H1 (cell line): ENCODE measurements at regions not wholly inside any gene's neighbourhood (a gene's known extent, or its start where the extent isn't known, plus 50 kb on each side); places are given as distances from the start of the nearest gene placed in this dataset.

Experiments used
- CTCF ChIA-PET: fragments of 300-600 bp; sonication (Branson Sonifier 250); formaldehyde crosslinking; loops from one replicate; lab custom pipeline; 2021; ENCODE audit not compliant: partially characterized antibody; lab: Charles Lee
- POLR2A ChIA-PET: fragments of 300-600 bp; sonication (Branson Sonifier 250); formaldehyde crosslinking; loops from one replicate; lab custom pipeline; 2021; ENCODE audit warnings: inconsistent platforms; ENCODE audit not compliant: partially characterized antibody; lab: Charles Lee
- DNase-seq, 2 experiments: peaks; one replicate each; pipeline versions ENCODE4 v3.0.0 to v3.0.0-alpha.2; 2010 to 2022; ENCODE audit warnings: low spot score in 2 of 2, low read depth in 1 of 2, mixed read lengths in 1 of 2
- FAIRE-seq: peaks from 2 replicates; lab custom pipeline; 2011; peaks lifted over from hg19 to GRCh38; lab: Jason Lieb, UNC
- H2AFZ ChIP-seq: 2 replicates; pipeline ENCODE4 v1.8.1; 2012; ENCODE audit warnings: low read length, inconsistent platforms
- H2AK5ac ChIP-seq: 2 replicates; pipeline ENCODE4 v1.6.1; 2013; ENCODE audit warnings: low read depth, low read length
- H2BK120ac ChIP-seq: replicated peaks from 2 replicates; pipeline ENCODE3; 2013; ENCODE audit warnings: low read depth, low read length, inconsistent platforms
- H2BK12ac ChIP-seq: 2 replicates; pipeline ENCODE4 v1.6.1; 2013; ENCODE audit warnings: low read depth, low read length
- H2BK15ac ChIP-seq: 2 replicates; pipeline ENCODE4 v1.6.1; 2013; ENCODE audit warnings: low read length
- H2BK20ac ChIP-seq: 2 replicates; pipeline ENCODE4 v1.6.1; 2013; ENCODE audit warnings: low read length
- H2BK5ac ChIP-seq: 2 replicates; pipeline ENCODE4 v1.6.1; 2013; ENCODE audit warnings: low read depth, low read length
- H3K14ac ChIP-seq: 2 replicates; pipeline ENCODE4 v1.6.1; 2013; ENCODE audit warnings: inconsistent platforms; ENCODE audit not compliant: insufficient read length
- H3K18ac ChIP-seq: 2 replicates; pipeline ENCODE4 v1.6.1; 2013; ENCODE audit warnings: low read length; ENCODE audit errors: extremely low read depth
- H3K23ac ChIP-seq: 2 replicates; pipeline ENCODE4 v1.6.1; 2013; ENCODE audit warnings: inconsistent platforms; ENCODE audit not compliant: insufficient read length
- H3K23me2 ChIP-seq: 2 replicates; pipeline ENCODE4 v1.6.1; 2013; ENCODE audit warnings: low read depth, low read length
- H3K27ac ChIP-seq: 2 replicates; pipeline ENCODE4 v1.6.1; 2011; ENCODE audit warnings: low read depth, low read length, inconsistent platforms
- H3K27me3 ChIP-seq, 4 experiments: replicated peaks in 1 of 4; 1 replicate in 1 of 4; 2 replicates in 3 of 4; pipeline versions ENCODE4 v1.6.1 to v1.8.1; 2011 to 2013; ENCODE audit warnings: low read length in 3 of 4, mild to moderate bottlenecking in 3 of 4, inconsistent platforms in 2 of 4, mixed read lengths in 2 of 4, moderate library complexity in 1 of 4; ENCODE audit not compliant: control insufficient read depth in 3 of 4, insufficient read depth in 3 of 4; ENCODE audit errors: extremely low read depth in 1 of 4
- H3K36me3 ChIP-seq, 4 experiments: 2 replicates each; pipeline versions ENCODE4 v1.6.1 to v1.8.1; 2011 to 2013; ENCODE audit warnings: mild to moderate bottlenecking in 4 of 4, low read length in 3 of 4, moderate library complexity in 2 of 4, control low read depth in 1 of 4, inconsistent platforms in 1 of 4; ENCODE audit not compliant: insufficient read depth in 4 of 4, control insufficient read depth in 2 of 4
- H3K4ac ChIP-seq: replicated peaks from 2 replicates; pipeline ENCODE3; 2013; ENCODE audit warnings: low read length, low read depth, mixed read lengths, inconsistent platforms; ENCODE audit not compliant: insufficient read length
- H3K4me1 ChIP-seq, 4 experiments: replicated peaks in 1 of 4; 1 replicate in 1 of 4; 2 replicates in 3 of 4; pipeline versions ENCODE4 v1.6.1 to v1.8.1; 2011 to 2013; ENCODE audit warnings: low read length in 3 of 4, inconsistent platforms in 2 of 4, mixed read lengths in 1 of 4; ENCODE audit not compliant: insufficient read depth in 4 of 4, control insufficient read depth in 3 of 4
- H3K4me2 ChIP-seq, 2 experiments: 2 replicates each; pipeline versions ENCODE4 v1.6.1 to v1.8.1; 2011 to 2013; ENCODE audit warnings: low read depth in 2 of 2, low read length in 2 of 2, control low read depth in 1 of 2, inconsistent platforms in 1 of 2, mild to moderate bottlenecking in 1 of 2; ENCODE audit not compliant: insufficient read depth in 1 of 2
- H3K4me3 ChIP-seq, 4 experiments: fragments of 200-600, 300-600 bp in 1 of 4; sonication (generic), shearing (Covaris generic), sonication (Bioruptor Twin) in 1 of 4; 2 replicates each; pipeline versions ENCODE4 v1.5.1 to v1.8.1; 2011 to 2016; ENCODE audit warnings: low read length in 4 of 4, low read depth in 3 of 4, control low read depth in 2 of 4, inconsistent platforms in 2 of 4, mild to moderate bottlenecking in 2 of 4, mixed read lengths in 1 of 4, moderate library complexity in 1 of 4; ENCODE audit not compliant: insufficient read depth in 2 of 4; ENCODE audit errors: extremely low read depth in 1 of 4
- H3K56ac ChIP-seq: replicated peaks from 2 replicates; pipeline ENCODE3; 2013; ENCODE audit warnings: low read depth, mild to moderate bottlenecking, mixed read lengths, low read length, inconsistent platforms; ENCODE audit not compliant: insufficient read length
- H3K79me1 ChIP-seq: 2 replicates; pipeline ENCODE4 v1.6.1; 2013; ENCODE audit warnings: low read depth, low read length, control low read depth
- H3K79me2 ChIP-seq, 2 experiments: 2 replicates each; pipeline versions ENCODE4 v1.6.1 to v1.8.1; 2012 to 2013; ENCODE audit warnings: low read length in 2 of 2, mild to moderate bottlenecking in 2 of 2, inconsistent platforms in 1 of 2; ENCODE audit not compliant: insufficient read depth in 2 of 2, control insufficient read depth in 1 of 2
- H3K9ac ChIP-seq, 4 experiments: replicated peaks in 1 of 4; 1 replicate in 1 of 4; 2 replicates in 3 of 4; pipeline versions ENCODE4 v1.6.1 to v1.8.1; 2011 to 2013; ENCODE audit warnings: low read depth in 3 of 4, low read length in 3 of 4, control low read depth in 2 of 4, mild to moderate bottlenecking in 2 of 4, moderate library complexity in 2 of 4, inconsistent platforms in 1 of 4; ENCODE audit errors: extremely low read depth in 1 of 4
- H3K9me3 ChIP-seq, 2 experiments: 2 replicates each; pipeline versions ENCODE4 v1.6.1 to v1.8.1; 2012 to 2013; ENCODE audit warnings: mild to moderate bottlenecking in 2 of 2, moderate library complexity in 2 of 2, control low read depth in 1 of 2, inconsistent platforms in 1 of 2, low read depth in 1 of 2, low read length in 1 of 2, mixed read lengths in 1 of 2; ENCODE audit not compliant: insufficient read depth in 2 of 2
- H4K20me1 ChIP-seq, 2 experiments: replicated peaks in 1 of 2; 2 replicates each; pipeline versions ENCODE3 to v1.8.1; 2011 to 2013; ENCODE audit warnings: inconsistent platforms in 2 of 2, low read length in 2 of 2, mild to moderate bottlenecking in 1 of 2; ENCODE audit not compliant: insufficient read depth in 2 of 2, control insufficient read depth in 1 of 2
- H4K5ac ChIP-seq: 2 replicates; pipeline ENCODE4 v1.6.1; 2013; ENCODE audit warnings: low read length, low read depth, mixed read lengths, inconsistent platforms; ENCODE audit not compliant: insufficient read length
- H4K8ac ChIP-seq: 2 replicates; pipeline ENCODE4 v1.8.0; 2013; ENCODE audit warnings: mild to moderate bottlenecking, moderate library complexity, low read length, inconsistent platforms; ENCODE audit not compliant: insufficient read depth; ENCODE audit errors: extremely low read depth
- H4K91ac ChIP-seq: replicated peaks from 2 replicates; pipeline ENCODE3; 2013; ENCODE audit warnings: low read length, mixed read lengths, inconsistent platforms; ENCODE audit not compliant: insufficient read length
- CEBPB ChIP-seq: IDR thresholded peaks from 2 replicates; pipeline ENCODE4 v1.6.1; 2012; ENCODE audit warnings: low read depth, low read length
- MAX ChIP-seq: IDR thresholded peaks from 2 replicates; pipeline ENCODE4 v1.6.1; 2012; ENCODE audit warnings: inconsistent platforms
- SAP30 ChIP-seq: fragments of 300-600 bp; sonication (generic); IDR thresholded peaks from 2 replicates; pipeline ENCODE4 v1.7.1; 2012; ENCODE audit warnings: low read length, moderate library complexity, mild to moderate bottlenecking, inconsistent platforms; ENCODE audit not compliant: insufficient read depth, insufficient replicate concordance
- WGBS, 2 experiments: shearing (Covaris generic) in 1 of 2; methylation state at CpG; one replicate each; pipeline versions ENCODE4 v1.1.6 to v1.1.7; 2013 to 2015; ENCODE audit warnings: low lambda C conversion rate in 2 of 2, mixed read lengths in 2 of 2, inconsistent platforms in 1 of 2, low coverage in 1 of 2, missing lambda C conversion rate in 1 of 2; ENCODE audit not compliant: insufficient replicate concordance in 2 of 2, insufficient coverage in 1 of 2, insufficient read length in 1 of 2; ENCODE audit errors: extremely low coverage in 1 of 2, missing lambda C conversion rate in 1 of 2; 5-methylcytosine and 5-hydroxymethylcytosine counted together

- no peaks in the 10 kb centered on the region; a peak in 1 of 8 replicates for H3K36me3 ChIP-seq
- H4K8ac ChIP-seq, result no peak overlapping the region
- H3K4me1 ChIP-seq, result peaks cover 0 to 14% (median 5%) of the 10 kb centered on the region in 4 experiments; a peak in 4 of 7 replicates
- H3K56ac ChIP-seq, result no peak overlapping the region
- no peaks in the 10 kb centered on the region for H3K23me2 ChIP-seq
- WGBS, 2 experiments, result 88% methylated on average over 3 of the region's 3 CpGs; no CpG with 5 or more reads in 1 of the 2 experiments
- peak overlapping the region in 1 of 2 experiments; percentile 37; a peak in 3 of 4 replicates for H3K4me2 ChIP-seq
- no peak overlapping the region for H3K27ac ChIP-seq
- H3K4me3 ChIP-seq, result no peak overlapping the region
- no peak overlapping the region for H3K9ac ChIP-seq
- no peaks in the 10 kb centered on the region for H3K9me3 ChIP-seq
- H4K5ac ChIP-seq, result no peak overlapping the region
- H3K79me1 ChIP-seq, result no peaks in the 10 kb centered on the region
- no peaks in the 10 kb centered on the region for H3K27me3 ChIP-seq
- FAIRE-seq (no peak), DNase-seq (no peak)
- 0 out of 2 replicates have a peak overlapping the region, but pooled peaks have one; percentile 63 for H2BK15ac ChIP-seq
- H2AK5ac ChIP-seq, result no peak overlapping the region
- H2BK5ac ChIP-seq, result no peak overlapping the region
- no peak overlapping the region for H4K91ac ChIP-seq
- H3K14ac ChIP-seq, result no peak overlapping the region
- CTCF ChIA-PET, result no interaction called here
- H4K20me1 ChIP-seq, result no peaks in the 10 kb centered on the region
- TF ChIP-seq CEBPB (peak; percentile 67; the same call in 1 of the 2 replicates), MAX (no peak), SAP30 (no peak)
- TF ChIP-seq, all 59 proteins: peak for 1
- no peak overlapping the region for H2BK20ac ChIP-seq
- H3K79me2 ChIP-seq, result no peaks in the 10 kb centered on the region
- H2BK120ac ChIP-seq, result no peak overlapping the region
- no peak overlapping the region for H3K4ac ChIP-seq
- POLR2A ChIA-PET, result no interaction called here
- no peak overlapping the region for H3K18ac ChIP-seq
- H2AFZ ChIP-seq, result no peak overlapping the region
- H2BK12ac ChIP-seq, result no peak overlapping the region
- no peak overlapping the region for H3K23ac ChIP-seq
Observed at GRCh38 chr5:67678594-67678993, 482.0 kb upstream of the CD180 start.
